NCI-H446 (cell line): ENCODE measurements at regions not wholly inside any gene's neighbourhood (a gene's known extent, or its start where the extent isn't known, plus 50 kb on each side); places are given as distances from the start of the nearest gene placed in this dataset.
"Not testable (repeated sequence)": the region's sequence is repeated elsewhere in the genome, so short reads cannot be mapped to it uniquely, and the experiment has no call there.

ENCODE experiments used
- DNase-seq, 2 experiments: peaks; one replicate each; lab custom pipeline; 2025; lab: John Stamatoyannopoulos, UW

DNA sequence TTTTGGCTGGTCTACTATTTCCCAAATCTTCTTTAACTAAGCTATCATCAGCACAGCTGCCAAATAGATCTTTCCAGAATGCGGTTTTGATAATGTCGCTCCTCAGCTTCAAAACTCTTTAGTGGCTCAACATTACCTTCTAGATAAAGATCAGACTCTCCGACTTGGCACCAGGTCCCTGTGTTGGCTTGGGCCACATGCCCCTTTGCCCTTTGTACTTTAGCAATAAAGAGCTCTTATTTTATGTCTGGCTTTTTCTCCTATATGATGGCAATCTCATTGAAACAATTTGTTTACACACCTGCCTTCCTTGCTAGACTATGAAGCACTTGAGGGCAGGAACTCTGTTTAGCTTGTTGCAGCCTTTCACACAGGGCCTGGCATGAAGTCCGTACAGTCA, 128.9 kb upstream of the GATA6 start:
- DNase-seq: no peak

DNA sequence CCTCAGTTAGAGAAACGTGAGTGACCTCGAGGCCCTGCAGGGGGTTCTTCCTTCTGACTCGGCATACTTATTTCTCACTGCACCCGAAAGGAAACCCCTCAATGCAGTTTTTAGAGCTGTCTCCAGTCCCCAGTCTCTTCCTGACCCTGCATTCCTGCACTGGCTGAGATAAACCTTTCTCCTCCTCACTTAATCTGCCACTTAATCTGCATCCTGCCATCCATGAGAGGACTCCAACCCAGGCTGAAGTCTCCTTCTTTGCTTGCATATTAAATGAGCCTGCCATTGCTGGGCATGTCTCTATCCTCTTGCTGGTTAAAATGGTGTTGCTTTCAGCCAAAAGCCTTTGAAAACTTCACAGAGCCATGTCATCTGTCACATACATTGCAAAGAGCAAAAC, 125.6 kb upstream of the GATA6 start:
- no peak for DNase-seq

DNA sequence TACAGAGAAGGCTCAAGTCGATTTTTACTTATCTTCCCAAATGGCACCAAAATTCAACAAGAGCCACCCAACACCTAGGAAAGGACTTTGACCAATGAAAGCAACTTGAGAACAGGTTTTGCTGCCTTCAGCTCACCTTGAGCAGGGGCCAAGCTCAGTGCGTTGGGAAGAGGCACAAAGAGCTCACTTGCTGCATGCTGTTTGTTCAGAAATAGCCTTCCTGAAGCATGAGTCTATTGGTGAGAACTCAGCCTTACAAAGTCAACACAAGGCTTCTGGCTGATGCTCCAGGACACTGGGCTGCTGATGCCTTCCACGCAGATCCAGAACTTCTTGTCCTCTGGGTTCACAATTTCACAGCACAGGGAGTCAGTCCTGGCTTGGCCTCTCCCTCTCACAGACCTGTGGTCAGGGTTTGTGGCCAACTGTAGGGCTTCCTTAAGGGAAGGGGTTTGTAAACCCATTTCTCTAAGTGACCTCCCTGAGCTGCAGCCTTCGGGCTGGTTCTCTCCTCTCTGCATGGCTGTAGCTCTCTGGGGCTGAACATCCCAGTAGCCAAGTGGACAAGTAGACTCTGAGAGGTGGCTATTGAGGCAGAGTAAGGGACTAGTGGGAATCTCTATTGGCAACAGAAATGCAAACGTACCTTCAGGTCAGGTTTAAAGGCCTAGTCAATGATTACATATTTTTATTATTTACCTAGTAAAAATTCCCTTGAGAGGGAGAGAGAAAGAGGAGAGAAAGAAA, 124.7 kb upstream of the GATA6 start:
- DNase-seq: no peak

DNA sequence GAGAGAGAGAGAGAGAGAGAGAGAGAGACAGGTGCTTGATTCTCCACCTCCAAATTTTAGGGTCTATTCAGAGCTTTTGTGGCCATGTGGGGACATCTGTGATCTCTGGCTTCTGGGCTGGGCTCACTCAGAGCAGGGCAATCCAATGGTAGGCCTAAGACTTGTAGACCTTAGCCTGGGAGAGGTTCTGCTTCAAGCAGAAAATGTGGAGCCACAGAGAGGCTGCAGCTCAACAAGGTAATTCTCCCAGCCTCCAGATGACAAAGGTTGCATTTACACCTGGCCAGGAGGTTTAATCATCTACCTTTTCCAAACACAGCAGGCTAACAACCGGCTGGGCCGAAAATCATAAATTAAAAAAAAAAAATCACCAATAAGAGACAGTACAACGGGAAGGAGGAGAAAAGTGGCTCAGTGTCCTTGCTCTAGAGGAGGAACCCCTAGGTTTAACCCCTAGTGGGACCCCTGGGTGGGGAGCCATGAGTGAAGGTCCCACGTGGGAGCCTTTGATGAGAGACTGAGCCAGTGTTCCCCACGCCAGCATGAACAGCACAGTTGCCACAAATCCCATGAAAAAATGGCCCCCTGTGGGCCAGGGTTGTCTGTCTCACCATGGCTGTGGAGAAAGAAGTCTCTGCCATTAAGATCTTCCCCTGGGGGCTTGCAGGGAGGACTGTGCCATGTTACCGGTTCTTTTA, 124.0 kb upstream of the GATA6 start:
- no peak for DNase-seq

DNA sequence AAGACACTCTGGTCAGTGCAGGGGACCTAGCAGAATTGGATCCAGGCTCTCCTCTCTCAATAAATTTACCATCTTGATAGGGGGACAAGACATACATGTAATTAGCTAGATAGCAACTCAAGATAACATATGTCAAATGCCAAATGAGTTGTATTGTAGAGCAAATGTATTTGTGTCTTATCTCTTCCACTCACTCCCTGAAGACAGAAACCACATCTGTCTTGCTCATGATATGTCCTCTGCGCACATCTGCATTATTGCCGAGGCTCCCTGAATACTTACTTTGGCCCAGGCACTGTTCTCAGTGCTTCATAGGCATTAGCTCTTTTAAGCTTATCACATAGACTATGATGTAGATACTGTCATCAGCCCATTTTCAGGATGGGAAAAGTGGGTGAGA, 122.9 kb upstream of the GATA6 start:
- DNase-seq: no peak

DNA sequence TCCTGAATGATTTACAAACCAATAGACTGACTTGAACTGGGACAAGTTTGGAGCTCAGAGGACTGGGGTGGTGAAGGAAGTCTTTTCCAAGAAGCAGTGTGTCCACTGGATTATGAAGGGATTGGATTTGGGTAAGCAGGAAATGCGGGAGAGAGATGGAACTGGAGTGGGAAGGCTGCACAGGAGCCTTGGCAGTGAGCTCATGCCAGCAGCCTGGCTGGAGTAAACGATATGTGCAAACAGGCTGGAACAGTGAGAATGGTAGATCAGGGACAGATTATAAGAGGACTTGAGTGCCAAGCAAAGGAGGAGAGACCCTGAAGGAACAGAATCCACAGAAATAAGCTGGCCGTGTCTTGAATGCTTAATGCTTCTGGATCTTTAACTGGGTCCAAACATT, 121.9 kb upstream of the GATA6 start:
- no peak for DNase-seq

DNA sequence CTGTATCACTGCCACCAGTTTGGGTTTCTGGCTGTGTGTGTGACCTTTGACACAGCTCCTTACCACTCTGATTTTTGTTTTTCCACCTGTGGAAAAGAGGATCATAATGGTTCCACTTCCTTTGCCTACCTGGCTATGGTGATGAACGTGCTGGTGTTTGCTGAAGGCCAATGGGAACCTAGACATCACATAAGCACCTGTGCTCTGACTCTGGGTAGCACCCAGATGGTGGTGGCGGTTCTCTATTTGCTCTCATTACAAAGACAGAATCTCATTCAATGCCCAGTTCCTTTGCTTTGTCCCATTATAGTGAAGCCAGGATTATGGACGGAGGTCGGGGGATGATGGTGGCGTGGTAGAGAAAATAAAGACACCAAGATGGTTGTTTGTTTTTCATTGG, 121.2 kb upstream of the GATA6 start:
- DNase-seq: no peak

DNA sequence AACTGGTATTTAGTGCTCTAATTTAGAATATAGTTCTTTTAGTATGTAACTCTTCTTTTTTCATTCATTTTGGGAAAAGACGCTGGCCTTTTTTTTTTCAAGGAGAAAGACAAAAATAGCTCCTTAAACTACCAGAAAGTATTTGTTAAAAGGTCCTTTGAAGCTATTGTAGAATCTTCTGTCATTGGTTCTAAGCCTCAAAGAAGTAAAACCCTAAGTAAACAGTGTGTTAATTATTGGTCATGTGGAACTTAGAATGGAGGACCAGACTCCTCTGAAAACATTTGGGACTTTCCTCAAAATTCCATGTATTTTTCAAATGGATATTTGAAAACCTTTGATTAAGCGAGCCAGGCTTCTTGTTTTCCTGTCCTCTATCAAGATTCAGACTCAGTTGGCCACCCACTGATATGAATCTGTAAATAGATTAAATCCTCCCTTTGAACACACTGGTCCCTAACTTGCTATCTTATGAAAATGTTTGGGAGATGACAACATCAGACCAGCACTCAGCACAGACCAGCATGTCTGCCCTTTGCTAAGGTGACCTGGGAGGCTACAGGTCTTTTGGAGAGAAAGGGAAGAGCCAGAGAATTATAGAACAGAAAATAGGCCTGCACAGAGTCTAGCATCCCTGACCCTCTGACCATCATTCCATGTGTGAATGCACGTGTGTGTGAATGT, 120.3 kb upstream of the GATA6 start:
- DNase-seq: no peak

DNA sequence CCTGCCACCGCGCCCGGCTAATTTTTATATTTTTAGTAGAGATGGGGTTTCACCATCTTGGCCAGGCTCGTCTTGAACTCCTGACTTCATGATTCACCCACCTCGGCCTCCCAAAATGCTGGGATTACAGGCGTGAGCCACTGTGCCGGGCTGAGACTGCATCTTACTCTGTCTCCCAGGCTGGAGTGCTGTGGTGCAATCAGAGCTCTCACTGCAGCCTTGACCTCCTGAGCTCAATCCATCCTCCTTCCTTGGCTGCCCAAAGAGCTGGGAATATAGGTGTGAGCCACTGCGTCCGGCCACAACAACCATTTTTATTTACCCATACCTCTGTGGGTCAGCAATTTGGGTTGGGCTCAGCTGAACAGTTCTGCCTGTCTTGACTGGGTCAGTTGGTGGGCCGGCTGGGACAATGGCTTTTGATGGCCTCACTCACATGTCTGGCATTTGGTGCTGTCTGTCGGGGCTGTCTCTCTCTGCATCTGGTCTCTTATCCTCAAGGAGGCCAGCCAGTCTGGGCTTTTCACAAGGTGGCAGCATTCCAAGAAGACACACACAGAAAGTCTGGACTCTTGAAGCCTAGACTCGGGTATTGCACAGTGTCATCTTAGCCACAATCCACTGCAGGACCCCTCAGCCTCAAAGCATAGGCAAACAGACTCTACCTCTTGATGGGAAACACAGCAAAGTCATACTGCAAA, 116.8 kb upstream of the GATA6 start:
- DNase-seq: no peak

DNA sequence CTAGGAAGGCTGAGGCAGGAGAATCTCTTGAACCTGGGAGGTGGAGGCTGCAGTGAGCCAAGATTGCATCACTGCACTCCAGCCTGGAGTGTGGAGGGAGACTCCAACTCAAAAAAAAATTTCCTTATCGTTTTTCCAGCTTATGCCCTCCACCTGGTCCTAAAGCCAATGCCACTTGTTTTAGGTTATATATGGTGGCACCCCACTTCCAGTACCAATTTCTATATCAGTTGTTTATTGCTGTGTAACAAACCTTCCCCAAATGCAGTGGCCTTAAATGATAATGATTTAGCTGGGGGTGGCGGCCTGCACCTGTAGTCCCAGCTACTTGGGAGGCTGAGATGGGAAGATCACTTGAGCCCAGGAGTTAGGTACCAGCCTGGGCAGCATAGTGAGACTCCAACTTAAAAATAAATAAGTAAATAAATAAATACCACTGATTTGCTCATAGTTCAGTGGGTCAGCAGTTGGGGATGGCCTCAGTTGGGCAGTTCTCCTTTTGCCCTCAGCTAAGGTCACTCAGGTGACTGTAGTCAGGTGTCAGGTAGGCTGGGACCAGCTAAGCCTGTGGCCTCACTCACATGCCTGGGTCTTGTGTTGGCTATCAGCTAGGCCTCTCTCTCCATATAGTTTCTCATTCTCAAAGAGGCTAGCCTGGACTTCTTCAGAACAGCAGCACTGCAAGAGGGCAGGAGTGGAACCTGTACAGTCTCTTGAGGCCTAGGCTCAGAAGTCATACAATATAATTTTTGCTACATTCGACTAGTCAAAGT, 113.7 kb upstream of the GATA6 start:
- no peak for DNase-seq

DNA sequence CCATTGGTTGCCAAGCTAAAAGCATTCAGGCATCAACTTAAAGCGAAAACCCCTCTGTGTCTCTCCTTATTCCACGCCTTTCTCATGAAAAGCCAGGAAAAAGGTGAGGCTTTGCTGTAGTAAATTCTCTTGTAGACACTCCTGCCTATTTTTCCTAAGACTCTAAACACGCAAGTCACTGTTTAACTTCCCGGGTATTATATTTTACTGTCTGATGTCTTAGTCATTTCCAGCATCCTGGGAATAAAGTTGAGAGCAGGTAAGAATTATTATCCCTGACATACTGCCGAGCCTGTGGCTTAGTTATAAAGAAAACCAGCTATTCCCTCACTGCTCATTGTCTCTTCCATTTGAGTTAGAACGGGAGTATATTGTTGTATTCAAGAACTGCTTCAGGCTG, 112.4 kb upstream of the GATA6 start:
- peak in 1 of 2 experiments; percentile 1 for DNase-seq

DNA sequence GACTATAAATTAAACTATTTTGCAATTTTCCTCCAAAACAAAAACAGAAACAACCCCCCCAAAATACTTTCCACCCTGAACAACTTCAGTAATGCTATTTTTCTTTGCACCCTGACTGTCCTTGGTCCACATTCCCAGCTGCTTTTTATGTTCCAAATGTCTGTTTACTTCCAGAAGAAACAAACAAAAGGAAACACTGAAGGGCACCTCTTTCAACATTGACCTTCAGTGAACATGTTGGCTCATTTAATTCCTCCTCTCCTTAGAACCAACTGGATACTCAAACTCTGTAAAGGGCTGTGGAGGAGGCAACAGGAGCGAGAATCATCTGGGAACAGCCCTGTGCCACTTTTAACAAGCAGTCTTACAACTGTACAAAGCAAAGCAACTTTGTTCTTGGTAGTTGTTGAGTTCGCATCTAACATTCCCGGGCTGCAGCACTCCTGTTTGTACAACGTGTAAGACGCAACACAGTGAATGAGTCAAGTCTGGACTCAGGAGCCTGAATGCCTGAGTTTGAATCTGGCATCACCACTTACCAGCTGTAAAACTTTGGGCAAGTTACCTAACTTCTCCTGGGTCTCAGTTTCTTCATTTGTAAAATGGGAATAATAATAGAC, 111.4 kb upstream of the GATA6 start:
- DNase-seq: no peak

DNA sequence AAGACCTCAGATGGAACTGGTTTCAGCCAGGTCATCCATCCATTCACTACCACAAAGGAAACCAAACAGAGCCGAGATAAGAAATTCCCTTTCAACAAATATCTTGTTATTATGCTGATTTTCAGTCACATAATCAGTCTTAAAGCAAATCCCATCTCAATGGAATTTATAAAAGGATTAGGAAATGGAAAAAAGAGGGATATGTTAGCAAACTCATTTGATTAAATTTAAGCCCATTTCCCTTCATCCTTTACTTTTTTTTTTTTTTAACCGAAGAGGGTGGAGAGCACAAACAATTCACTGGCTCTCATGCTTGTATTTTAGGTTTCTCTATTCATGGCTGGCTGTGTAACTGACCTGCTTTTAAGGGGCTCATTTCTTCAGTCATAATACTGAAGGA, 109.0 kb upstream of the GATA6 start:
- no peak for DNase-seq

DNA sequence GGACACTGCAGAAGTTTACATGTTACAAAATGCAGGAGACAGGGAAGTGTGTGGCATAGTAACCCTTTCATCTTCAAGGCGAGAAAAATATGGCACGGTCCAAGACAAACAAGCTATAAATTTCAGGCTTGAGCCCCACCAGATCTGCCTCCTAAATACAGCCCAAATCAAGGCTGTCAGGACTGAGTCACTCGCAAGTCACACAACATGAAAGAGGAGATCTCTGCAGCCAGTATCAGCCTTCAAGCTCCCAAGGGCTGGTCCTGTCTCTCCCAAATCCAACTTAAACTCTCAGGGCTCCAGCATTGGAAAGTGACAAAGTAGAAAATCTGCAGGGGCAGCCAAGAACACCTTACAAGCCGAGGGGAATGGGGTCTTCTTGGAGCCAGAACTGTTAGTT, 106.3 kb upstream of the GATA6 start:
- no peak for DNase-seq

DNA sequence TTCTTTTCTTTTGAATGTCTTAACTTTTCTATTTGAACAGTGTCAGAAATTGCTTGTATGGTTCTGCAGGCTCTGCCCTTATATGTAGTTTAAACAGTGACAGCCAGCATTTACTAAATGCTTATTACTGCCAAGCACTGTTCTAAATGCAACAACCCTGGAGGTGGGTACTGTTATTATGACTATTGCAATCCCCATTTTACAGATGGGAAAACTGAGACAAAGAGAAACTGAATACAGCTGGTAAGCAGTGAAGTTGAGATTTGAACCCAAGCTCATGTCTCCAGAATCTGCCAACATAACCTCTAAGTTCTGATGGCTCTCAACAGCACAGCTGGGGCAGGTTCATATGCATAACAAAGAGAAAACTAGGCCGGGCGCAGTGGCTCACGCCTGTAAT, 105.7 kb upstream of the GATA6 start:
- no peak for DNase-seq

DNA sequence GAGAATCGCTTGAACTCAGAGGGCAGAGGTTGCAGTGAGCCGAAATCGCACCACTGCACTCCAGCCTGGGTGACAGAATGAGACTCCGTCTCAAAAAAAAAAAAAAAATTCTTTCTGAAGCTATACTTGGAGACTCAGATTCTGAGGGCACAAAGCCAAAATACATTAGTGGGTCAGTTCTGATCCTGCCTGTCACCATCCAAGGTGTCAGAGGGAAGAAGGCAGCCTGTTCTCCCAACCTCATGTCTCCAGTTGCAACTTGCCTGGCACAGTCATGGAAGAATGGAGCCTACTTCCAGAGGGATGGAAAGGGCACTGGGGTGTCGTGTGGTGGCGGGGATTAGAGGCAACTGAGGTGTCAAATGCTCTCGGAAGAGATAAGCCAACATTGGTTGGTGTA, 104.8 kb upstream of the GATA6 start:
- no peak for DNase-seq

DNA sequence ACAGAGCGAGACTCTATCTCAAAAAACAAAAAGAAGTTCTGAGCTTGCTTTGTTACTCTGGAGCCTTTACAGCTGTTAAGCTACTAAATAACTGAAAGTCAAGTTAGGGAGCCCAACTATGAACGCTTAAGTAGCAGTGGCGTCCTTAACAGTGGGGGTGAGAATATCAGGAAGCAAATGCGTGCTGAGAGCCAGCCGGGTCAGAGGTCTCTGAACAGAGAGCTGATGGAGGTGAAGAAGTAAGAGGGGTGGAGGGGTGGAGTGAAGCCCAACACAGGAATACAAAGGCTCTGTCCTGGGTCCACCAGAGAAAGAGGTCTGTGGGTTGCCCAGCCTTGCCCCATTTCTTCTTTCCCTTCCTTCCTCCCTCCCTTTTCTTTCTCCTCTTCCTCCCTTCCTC, 104.1 kb upstream of the GATA6 start:
- no peak for DNase-seq

DNA sequence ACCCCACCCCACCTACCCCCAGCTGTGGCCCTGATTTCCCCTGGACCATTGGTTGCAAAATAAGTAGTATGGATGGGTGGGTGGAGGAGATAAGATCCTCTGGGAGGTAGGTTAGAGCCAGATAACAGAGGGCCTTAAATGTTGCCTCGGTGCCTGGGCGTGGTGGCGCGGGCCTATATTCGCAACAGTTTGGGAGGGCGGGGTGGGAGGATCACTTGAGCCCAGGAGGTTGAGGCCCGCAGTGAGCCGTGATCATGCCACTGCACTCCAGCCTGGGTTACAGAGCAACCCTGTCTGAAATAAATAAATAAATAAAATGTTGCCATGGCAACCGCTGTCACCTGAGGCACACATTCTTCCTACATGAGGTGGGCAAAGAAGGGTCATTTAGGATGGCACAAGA, 103.3 kb upstream of the GATA6 start:
- no peak for DNase-seq

DNA sequence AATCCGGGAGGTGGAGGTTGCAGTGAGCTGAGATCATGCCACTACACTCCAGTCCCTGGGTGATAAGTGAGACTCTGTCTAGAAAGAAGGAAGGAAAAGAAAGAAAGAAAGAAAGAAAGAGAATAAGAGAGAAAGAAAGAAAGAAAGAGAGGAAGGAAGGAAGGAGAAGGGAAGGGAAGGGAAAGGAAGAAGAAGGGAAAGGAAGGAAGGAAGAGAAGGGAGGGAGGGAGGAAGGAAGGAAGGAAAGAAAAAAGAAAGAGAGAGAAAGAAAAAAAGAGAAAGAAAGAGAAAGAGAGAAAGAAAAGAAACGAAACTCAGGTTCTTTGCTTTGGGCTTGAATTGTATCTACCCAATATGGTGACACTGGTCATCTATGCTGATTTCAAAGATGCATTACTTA, 102.3 kb upstream of the GATA6 start:
- no peak for DNase-seq

DNA sequence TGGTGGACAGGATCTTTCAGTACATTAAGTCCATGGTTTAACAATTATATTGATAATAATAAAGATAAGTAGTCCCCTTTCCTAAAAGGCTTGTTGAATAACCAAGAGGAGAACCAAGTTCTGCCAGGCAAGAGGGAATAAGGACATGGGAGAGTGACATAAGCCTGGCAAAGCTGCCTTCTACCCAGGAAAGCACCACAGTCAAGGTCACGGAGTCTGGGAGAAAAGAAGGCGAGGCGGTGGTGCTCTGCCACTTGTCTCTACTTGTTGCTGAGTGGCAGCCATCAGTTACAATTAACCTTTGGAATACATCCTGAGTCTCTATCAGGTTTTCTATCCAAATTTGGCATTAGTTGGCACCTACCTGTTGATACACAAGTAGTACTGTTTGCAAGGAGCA, 101.7 kb upstream of the GATA6 start:
- DNase-seq: no peak

DNA sequence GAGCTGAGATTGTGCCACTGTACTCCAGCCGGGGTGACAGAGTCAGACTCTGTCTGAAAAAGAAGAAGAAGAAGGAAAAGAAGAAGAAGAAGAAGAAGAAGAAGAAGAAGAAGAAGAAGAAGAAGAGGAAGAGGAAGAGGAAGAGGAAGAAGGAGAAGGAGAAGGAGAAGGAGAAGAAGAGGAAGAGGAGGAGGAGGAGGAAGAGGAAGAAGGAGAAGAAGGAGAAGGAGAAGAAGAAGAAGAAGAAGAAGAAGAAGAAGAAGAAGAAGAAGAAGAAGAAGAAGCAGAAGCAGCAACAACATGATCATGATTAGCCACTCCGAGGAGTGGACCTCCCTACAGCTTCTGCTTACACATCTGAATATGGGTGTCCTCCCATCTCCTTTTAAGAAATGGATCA, 100.6 kb upstream of the GATA6 start:
- DNase-seq: not testable (repeated sequence)

DNA sequence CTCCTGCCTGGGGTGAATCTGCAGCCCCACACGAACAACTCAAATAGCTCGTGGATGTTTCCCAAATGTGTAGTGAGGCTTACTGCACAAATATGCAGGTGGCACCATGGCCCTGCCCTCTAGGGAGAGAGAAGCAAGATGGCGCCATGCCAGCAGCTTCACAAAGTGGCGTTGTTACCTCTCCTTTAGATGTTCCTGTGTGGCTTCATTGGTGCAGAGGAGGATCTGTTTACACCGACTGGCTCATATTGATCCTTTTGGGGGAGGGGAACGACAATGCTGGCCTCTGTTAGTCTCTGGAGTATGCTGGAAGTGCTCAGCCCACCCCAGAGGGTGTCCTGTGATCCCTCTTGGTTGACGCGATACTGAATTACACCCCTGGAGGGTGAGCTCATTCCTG, 99.5 kb upstream of the GATA6 start:
- no peak for DNase-seq
